Activated CD8-positive, alpha-beta memory T cell treated with anti-CD3 and anti-CD28 coated beads, Interleukin-2, amount 50 U/mL, for 48 hours (primary cell): ENCODE measurements at regions not wholly inside any gene's neighbourhood (a gene's known extent, or its start where the extent isn't known, plus 50 kb on each side); places are given as distances from the start of the nearest gene placed in this dataset.

ENCODE experiments used
- DNase-seq: peaks from one replicate; pipeline ENCODE4 v3.0.0-alpha.2; 2020

GRCh38 chr1:5012249-5012648 is 357.8 kb downstream of the AJAP1 start:
- no peak for DNase-seq

- DNase-seq: no peak
These were observed 356.2 kb downstream of the AJAP1 start for GRCh38 chr1:5010656-5011055.

GRCh38 chr1:5010236-5010635 is 355.8 kb downstream of the AJAP1 start:
- DNase-seq: no peak

GRCh38 chr1:5009376-5010065 is 355.1 kb downstream of the AJAP1 start:
- DNase-seq: no peak

GRCh38 chr1:5005171-5005570 is 350.8 kb downstream of the AJAP1 start:
- no peak for DNase-seq

GRCh38 chr1:5002676-5003075 is 348.3 kb downstream of the AJAP1 start:
- DNase-seq: no peak

GRCh38 chr1:5001466-5001865 is 347.1 kb downstream of the AJAP1 start:
- no peak for DNase-seq

GRCh38 chr1:4986306-4986705 is 331.9 kb downstream of the AJAP1 start:
- no peak for DNase-seq

- no peak for DNase-seq
These were observed 330.4 kb downstream of the AJAP1 start for GRCh38 chr1:4984841-4985240.

- DNase-seq: no peak
These were observed 325.8 kb downstream of the AJAP1 start for GRCh38 chr1:4980211-4980610.

- DNase-seq: no peak
These were observed 324.4 kb downstream of the AJAP1 start for GRCh38 chr1:4978660-4979390.

- no peak for DNase-seq
These were observed 323.3 kb downstream of the AJAP1 start for GRCh38 chr1:4977701-4978100.

- no peak for DNase-seq
These were observed 322.5 kb downstream of the AJAP1 start for GRCh38 chr1:4976859-4977440.

GRCh38 chr1:4975856-4976255 is 321.4 kb downstream of the AJAP1 start:
- no peak for DNase-seq

- DNase-seq: no peak
These were observed 320.7 kb downstream of the AJAP1 start for GRCh38 chr1:4974981-4975685.

- no peak for DNase-seq
These were observed 318.9 kb downstream of the AJAP1 start for GRCh38 chr1:4973341-4973740.

GRCh38 chr1:4972761-4973320 is 318.4 kb downstream of the AJAP1 start:
- DNase-seq: no peak

GRCh38 chr1:4971666-4972065 is 317.3 kb downstream of the AJAP1 start:
- no peak for DNase-seq

- no peak for DNase-seq
These were observed 316.1 kb downstream of the AJAP1 start for GRCh38 chr1:4970532-4970931.

- no peak for DNase-seq
These were observed 315.2 kb downstream of the AJAP1 start for GRCh38 chr1:4969556-4970129.

GRCh38 chr1:4965346-4966075 is 311.1 kb downstream of the AJAP1 start:
- DNase-seq: no peak
